HT-29 (cell line): ENCODE measurements at regions not wholly inside any gene's neighbourhood (a gene's known extent, or its start where the extent isn't known, plus 50 kb on each side); places are given as distances from the start of the nearest gene placed in this dataset.

Experiments used
- DNase-seq: peaks from one replicate; pipeline ENCODE4 v3.0.0-alpha.2; 2015; ENCODE audit warnings: low spot score

- DNase-seq, result no peak
These were observed 98.8 kb upstream of the MYCBP2 start for GRCh38 chr13:77425705-77426104.

GRCh38 chr13:77423296-77423695 lies 96.4 kb upstream of the MYCBP2 start:
- DNase-seq, result no peak

GRCh38 chr13:77422724-77423123 lies 95.8 kb upstream of the MYCBP2 start:
- peak; percentile 6 for DNase-seq

- no peak for DNase-seq
These were observed 91.0 kb upstream of the MYCBP2 start for GRCh38 chr13:77417897-77418296.

GRCh38 chr13:77416666-77417212 lies 89.8 kb upstream of the MYCBP2 start:
- no peak for DNase-seq

GRCh38 chr13:77415253-77416071 lies 88.6 kb upstream of the MYCBP2 start:
- DNase-seq, result no peak

- DNase-seq, result no peak
These were observed 86.0 kb upstream of the MYCBP2 start for GRCh38 chr13:77412860-77413259.

GRCh38 chr13:77412116-77412635 lies 85.3 kb upstream of the MYCBP2 start:
- no peak for DNase-seq

- DNase-seq, result no peak
These were observed 82.5 kb upstream of the MYCBP2 start for GRCh38 chr13:77409412-77409811.

GRCh38 chr13:77406644-77407440 lies 79.9 kb upstream of the MYCBP2 start:
- no peak for DNase-seq

GRCh38 chr13:77398825-77399620 lies 72.1 kb upstream of the MYCBP2 start:
- DNase-seq, result no peak

- no peak for DNase-seq
These were observed 70.7 kb upstream of the MYCBP2 start for GRCh38 chr13:77397636-77398035.

GRCh38 chr13:77391475-77391874 lies 64.6 kb upstream of the MYCBP2 start:
- no peak for DNase-seq

GRCh38 chr13:77390391-77390790 lies 63.5 kb upstream of the MYCBP2 start:
- no peak for DNase-seq

GRCh38 chr13:77389625-77390000 lies 62.7 kb upstream of the MYCBP2 start:
- no peak for DNase-seq

- no peak for DNase-seq
These were observed 62.2 kb upstream of the MYCBP2 start for GRCh38 chr13:77388944-77389624.

GRCh38 chr13:77387607-77388200 lies 60.8 kb upstream of the MYCBP2 start:
- no peak for DNase-seq

GRCh38 chr13:77386880-77387606 lies 60.1 kb upstream of the MYCBP2 start:
- no peak for DNase-seq

- DNase-seq, result no peak
These were observed 59.2 kb upstream of the MYCBP2 start for GRCh38 chr13:77386046-77386445.

GRCh38 chr13:77384999-77385398 lies 58.1 kb upstream of the MYCBP2 start:
- no peak for DNase-seq
